Activated T-helper 9 cell treated with anti-CD3 and anti-CD28 coated beads, Interleukin-2, amount 50 U/mL, for 16 hours (primary cell): ENCODE measurements at regions not wholly inside any gene's neighbourhood (a gene's known extent, or its start where the extent isn't known, plus 50 kb on each side); places are given as distances from the start of the nearest gene placed in this dataset.

Source experiments
- DNase-seq: peaks from one replicate; pipeline ENCODE4 v3.0.0-alpha.2; 2020; ENCODE audit warnings: low read depth

DNA sequence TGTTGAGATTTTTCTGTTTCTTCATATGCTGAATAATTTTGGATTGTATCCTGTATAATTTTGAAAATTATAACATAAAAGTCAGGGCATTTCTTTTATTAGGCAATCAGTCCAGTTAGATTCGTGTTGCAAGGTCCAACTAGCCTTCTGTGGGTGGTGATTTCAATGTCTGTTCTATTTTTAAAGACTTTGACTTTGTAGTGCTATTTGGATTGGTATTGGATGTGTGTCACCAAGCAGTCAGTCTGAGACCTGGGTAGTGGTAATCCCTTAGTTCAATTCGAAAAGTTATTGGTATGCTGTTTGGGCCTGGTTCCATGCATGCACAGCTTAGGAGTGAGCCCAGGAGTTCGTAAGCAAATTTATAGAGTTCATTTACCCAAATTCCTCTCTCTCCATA, 82.2 kb downstream of the EPDR1 start:
- DNase-seq: no peak

DNA sequence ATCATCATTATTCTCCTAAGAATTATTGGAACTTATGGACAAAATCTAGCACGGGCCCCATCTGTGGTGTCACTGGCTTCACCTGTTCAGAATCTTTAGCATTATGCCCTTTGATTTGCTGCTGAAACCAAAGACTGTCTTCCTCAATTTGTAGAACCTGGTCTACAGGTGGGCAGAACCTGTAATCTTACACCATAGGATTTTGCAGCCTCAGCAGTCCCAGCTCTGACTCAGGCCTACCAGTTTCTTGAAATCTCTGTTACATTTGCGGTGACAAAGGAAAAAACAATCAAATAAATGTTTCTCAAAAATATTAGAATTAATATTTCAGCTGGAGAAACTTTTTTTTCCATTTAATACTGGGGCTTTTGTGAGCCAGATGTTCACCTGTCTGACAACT, 86.1 kb downstream of the EPDR1 start:
- DNase-seq: no peak

DNA sequence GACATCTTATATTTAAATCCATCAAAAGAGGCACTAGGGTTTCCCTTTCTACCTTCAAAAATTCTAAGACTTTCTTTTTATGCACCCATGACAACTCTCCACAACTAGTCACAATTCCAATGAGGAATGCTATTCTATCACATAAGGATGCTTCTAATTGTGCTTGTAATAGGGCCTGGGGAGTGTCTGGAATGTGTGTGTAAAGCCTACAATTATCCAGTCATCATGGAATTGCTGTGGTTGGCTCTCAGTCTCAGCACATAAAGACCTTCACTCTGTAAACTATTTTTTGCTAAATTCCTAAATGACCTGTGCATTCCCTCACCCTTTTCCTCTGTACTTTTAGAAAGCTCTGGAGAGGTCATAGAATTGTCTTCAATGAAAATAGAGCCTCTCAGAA, 86.7 kb downstream of the EPDR1 start:
- no peak for DNase-seq

DNA sequence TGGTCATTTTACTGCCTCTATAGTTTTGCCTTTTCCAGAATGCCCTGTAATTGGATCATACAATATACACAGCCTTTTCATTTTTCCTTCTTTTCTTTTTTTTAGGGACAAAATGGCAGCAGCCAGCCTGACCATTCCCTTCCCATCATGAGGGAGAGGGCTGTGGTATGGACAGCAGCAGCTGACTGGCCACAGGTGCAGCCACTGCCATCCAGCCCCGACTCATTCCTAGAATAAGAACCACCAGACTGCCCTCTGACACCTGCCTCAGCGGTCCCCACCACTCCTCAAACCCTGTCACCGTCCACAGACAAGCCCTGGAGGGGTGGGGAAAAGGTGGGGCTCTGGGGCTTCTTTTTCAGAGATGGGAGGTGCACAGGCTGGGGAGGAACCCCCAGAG, 92.8 kb downstream of the EPDR1 start:
- no peak for DNase-seq

DNA sequence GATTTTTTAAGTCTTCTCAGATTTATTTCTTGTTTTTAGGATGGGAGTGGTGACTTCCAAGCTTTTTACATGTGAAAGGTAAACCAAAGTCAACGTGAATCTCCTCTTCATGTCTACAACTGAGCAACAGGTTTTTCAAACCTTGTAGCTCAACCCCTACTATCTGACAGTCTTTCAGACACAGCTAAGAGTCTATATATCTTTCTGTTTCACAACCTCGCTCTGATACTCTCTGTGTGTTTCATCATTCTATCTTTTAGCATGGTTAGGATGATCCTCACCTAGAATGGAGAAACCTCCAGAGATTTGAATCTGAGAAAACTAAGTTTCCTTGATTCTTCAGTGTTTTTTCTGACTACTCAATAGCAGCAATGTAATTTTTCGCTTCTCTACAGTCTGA, 96.1 kb downstream of the EPDR1 start:
- no peak for DNase-seq

DNA sequence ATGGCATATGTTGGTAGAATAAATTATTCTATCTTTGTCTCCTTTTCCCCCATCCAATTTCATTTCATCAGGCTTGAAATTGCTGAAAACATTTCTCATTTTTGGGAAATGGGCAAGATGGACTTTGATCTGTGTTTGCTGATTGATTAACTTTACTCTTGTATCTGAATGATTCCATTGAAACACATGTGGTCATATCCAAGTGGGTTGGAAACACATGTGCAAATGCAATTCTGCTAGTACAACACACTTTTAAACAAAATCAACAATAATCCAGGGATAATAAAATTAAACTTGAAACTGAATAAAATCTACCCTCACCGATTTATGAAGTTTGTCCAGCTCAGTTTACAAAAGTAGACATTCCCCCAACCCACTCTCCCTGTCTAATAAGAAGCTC, 96.9 kb downstream of the EPDR1 start:
- DNase-seq: no peak

DNA sequence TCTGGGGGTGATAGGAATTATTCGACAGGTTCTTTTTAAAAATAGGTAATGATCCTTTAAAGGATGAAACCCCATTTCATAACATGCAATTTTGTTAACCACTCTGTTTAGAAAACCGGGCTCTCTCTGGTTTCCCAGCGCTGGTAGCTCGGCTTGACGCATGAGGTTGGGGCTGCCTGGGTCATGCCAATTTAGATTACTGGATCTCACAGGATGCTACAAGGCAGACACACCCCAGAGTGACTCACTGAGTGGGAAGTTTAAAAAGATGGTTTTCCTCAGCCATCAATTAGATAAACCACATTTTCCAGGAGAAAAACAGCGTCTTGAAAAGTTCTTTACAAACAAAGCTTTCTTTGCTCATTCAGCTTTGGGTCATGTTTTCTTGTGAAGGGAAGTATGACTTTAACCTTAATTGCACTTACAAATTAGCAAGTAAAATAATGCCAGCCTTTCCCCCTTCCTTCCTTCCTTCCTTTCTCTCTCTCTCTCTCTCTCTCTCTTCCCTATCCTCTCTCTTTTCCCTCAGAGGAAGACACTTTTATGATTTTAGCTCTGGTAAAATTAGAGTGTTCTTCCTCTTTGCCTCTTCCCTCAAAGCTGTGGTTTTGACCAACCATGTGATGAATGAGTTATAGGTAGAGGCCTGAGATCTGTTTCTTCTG, 99.8 kb downstream of the EPDR1 start:
- DNase-seq: no peak

DNA sequence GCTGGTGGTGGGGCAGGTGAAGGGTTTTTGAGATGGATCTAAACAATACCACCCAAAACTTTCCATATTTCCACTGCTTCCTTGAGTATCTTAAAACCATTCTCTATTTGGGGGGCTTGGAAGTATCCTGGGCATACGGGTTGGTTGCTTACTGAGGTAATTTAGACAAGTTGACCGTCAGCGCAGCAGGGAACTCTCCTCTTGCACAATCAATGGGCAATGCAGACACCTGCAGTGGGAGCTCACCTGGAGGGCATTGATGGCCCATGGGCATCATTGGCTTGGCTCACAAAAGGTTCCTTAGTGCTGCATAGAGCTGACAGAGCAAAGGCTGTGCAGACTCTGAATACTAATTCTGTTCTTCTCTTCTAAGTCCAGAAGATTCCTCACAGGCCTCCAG, 101.5 kb downstream of the EPDR1 start:
- no peak for DNase-seq

DNA sequence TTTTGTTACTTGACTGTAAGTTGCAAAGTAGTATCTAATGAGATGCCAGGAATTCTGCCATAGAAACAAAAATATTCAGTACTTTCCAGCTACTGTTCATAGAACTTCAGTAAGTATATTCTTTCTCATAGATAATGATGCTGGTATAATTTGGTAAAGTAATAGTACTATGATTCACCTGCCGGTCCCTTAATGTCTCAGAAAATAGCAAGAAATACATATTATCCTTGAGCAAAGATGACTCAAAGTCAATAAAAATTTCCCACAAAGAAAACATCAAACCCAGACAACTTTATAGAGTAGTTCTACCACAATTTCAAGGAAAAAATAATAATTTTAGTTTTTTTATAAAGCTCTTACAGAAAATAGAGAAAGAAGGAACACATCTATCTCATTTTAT, 105.4 kb downstream of the EPDR1 start:
- DNase-seq: no peak

DNA sequence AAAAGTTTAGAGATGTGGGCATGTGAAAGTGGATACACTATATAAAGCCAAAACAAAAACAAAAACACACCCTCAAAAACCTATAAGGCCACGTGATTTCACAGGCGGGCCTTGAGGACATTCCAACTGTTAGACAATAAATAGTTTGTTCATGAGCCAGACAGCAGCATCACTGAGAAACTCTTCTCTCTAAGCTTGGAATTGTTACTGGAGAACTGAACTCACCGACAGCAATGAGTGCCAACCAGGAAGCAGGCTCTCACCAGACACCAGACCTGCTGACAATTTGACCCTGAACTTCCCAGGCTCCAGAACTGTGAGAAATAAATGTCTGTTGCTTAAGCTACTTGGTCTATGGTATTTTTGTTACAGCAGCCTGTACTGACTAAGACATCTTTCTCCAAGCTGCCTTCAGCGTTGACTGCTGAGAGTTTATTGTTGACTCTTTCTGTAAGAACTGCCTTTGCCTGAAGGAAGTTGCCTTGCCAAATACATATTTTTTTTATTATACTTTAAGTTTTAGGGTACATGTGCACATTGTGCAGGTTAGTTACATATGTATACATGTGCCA, 107.5 kb downstream of the EPDR1 start:
- no peak for DNase-seq

DNA sequence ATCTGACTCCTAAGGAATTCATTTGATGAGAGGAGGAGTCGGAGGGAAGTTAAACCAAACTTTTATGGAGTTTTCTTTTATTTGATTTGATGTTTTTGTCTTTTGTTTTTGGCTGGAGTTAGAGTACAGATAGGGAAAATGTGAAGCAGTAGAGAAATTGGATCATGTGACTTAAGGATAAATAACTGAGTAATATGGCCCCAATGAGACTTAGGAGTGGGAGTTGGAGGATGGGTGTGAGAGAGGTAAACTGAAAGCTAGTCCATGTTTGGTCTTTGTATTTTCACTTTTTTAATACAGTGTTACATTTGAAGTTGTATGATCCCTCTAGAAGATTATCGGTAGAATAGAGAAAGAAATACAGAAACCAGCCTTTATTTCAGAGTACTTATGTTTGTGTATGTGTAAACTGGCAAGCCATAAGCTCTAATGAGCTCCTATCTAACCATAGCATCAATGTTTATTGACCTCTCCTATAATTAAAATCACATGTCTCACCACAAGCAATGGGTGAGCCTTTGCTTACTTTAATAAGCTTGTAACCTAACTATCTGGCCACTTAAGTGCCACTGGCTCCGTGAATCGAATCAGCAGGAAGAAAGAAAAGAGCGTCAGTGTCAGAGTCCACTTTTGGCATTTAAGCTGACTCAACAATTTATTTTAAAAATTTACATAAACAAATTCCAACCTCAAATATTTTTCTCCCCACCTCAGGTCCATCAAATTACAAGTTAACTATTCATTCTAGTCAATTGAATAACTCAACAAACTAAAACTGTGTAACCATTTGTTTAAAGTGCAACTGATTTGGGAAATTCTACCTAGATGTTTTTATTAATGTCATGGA, 113.8 kb downstream of the EPDR1 start:
- DNase-seq: no peak

DNA sequence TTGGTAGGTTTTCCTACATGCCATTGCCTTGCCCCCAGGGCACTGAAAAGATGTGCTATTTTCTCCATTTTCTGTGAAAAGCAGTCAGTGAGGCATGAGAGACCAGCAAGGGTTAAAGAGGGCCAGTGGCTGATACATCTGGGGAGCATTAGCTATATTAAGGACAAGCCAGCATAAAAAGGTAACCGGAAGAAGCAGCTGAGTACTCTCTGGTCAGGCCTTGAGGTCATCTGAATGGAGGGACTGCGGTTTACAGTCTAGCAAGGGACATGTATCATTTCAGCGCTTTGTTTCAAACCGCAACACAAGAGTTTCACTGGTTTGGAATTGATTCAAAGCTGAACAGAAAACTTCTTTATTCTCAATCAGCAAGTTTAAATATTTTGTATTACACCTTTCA, 120.4 kb downstream of the EPDR1 start:
- no peak for DNase-seq

DNA sequence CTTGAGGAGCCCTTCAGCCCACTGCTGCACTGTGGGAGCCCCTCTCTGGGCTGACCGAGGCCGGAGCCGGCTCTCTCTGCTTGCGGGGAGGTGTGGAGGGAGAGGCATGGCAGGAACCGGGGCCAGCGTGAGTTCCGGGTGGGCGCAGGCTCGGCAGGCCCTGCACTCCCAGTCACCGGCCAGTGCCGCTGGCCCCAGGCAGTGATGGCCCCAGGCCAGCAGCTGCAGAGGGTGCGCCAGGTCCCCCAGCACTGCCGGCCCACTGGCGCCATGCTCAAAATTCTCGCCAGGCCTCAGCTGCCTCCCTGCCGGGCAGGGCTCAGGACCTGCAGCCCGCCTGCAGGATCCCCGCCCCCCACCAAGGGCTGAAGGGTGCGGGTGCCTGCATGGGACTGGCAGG, 128.4 kb upstream of the STARD3NL start:
- DNase-seq: no peak

DNA sequence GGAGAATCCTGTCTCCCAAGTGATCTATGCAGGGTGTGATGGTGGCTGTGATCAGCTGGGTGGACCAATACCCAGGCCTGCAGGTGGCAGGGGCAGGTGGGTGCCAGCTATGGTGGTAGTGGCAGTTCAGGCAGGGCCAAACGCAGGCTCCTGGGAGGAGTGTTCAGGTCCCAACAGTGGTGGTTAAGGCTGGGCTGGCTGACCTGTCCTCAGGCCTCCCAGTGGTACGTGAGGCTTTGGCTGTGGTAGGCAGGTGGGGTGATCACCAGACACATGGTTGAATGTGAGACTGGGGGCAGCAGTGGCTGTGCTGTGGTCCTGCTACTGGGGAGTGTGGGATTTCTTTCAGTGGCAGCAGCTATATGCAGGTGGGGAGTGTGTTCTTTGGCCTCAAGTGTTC, 126.7 kb upstream of the STARD3NL start:
- DNase-seq: no peak

DNA sequence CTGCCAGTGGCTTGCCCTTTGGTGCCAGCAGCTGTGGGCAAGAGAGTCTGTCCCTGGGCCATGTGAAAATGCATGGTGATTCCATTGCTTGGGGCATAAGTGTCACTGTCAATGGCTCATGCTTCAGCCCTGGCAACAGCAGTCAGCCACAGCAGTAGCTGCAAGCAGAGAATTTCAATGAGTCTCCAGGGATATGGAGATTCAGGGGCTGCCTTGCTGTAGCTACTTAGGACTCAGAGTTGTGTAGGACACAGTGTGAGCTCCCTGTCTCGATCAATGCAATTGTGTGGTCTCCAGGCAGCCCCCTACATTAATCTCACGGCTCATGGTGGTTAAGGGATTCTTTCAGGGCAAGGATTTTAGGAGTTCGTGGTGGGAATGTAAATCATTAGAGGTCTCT, 126.3 kb upstream of the STARD3NL start:
- no peak for DNase-seq

DNA sequence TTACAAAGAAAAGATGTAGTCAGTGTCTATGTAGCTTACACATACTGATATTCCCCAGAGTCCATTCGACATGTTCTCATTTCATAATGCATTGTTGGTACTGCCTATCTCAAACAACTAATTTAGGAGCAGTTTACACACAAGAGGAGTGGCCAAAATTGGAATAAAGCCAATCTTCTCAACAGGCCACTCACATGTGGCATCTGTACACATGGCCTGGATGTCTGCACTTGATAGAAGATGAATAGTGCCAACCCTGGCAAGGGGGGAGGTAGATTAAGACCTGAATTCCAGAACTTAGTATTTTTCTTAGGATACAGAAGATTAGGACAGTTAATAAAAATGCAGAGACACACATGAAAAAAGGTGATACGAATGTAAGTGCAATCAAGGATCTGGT, 125.3 kb upstream of the STARD3NL start:
- no peak for DNase-seq

DNA sequence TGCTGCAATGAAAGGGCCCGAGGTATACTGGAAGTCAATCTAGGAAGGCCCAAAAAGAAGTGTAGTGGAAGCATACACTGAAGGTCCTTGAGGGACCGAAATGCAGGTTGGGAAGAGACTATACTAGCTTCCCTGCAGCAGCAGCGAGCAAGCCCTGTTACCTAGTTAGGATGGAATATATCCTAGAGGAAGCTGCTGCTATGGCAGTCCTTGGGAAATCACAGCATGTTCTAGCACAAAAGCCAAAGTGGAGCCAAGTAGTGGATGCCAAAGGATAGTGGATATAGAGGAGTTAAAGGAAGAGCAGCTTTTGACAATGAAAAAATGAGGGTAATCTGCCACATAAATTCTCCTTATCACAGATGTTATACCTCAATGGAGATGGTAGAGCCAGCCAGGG, 123.8 kb upstream of the STARD3NL start:
- DNase-seq: no peak

DNA sequence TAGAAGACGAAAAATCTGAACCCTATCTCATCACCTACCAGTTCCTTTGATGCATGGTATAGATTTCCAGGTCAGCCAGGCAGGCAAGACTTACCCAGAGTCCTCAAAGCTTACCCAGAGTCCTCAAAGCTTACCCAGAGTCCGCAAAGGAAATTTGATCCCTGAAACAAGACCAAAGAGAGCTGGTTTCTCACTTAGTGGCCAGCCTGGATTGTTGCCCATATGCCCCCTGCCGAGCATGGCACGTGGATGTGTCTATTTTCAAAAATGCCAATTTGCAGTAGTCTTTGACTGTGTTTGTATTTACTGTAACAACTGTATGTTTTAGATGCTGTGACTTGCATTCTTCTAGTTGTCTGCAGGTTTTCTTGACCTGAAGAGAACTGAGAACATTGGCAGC, 120.2 kb upstream of the STARD3NL start:
- no peak for DNase-seq

DNA sequence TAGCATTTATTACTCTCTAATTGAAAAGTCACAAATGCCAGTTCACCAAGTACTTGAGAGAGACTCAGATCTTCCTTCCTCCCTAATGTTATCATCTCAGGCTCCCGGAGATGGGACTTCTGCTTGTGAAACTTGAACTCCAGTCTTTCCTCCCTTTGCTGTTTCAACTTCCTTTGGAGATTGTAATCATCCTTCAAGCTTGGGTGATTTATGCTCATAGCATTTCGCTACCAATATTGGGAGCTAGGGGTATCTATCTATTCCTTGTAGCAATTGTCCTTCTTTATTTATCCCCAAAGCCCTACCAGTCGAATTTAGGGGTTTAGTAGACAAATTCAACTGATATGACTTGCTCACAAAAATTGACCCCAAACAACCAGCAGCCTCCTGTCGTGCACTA, 117.9 kb upstream of the STARD3NL start:
- DNase-seq: no peak

DNA sequence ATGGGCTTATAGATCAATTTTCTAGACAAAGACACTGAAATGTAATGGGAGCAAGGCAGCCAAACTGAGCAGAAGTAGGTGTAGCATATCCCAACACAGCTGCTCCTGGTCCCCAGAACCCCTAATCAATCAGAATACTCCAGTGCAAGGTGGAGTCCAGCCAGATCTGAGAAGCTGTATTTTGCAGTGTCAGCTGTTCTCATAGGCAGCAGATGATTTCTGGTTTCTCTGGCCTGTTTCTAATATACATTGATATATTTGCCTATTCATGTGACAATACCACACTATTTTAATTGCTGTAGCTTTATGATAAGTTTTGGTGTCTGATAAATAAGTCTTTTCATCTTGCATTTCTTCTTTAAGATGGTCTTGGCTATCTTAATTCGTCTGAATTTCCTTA, 117.4 kb upstream of the STARD3NL start:
- DNase-seq: no peak

DNA sequence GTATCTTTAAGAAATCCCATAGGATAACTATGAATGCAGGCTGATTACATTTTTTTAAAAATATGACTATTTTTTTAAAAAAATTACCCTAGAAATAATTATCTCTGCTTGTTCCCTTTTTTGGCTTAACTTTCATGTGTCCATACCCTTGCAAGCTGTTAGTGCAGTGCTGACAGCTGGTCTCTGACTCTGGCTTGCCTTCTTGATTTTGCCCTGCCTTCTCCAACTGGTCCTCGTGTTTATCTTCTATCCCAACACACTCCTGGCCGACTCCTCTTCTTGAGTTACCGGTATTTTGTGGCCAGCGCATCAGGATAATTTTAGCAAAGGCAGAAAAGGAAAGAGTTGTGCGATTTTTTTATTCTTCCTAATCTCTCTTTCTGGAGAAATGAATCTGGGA, 111.7 kb upstream of the STARD3NL start:
- DNase-seq: no peak

DNA sequence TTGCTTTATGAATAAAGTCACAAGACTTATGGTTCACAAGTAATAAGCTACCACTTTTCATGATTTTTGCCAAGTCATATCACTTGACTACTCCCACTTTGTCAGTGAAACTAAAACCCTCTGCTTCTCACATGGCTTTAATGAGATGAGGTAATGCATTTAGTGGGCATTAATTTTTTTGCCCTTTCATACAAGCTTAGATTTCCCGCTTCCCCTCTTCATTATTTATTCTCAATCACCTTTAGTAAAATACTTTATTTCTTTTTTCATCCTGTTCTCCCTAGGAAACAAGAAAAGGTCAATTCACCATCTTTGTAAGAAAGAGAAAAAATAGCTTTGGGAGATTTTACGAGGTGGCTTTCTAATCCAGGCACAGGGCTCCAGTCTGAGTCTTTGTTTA, 109.6 kb upstream of the STARD3NL start:
- DNase-seq: no peak

DNA sequence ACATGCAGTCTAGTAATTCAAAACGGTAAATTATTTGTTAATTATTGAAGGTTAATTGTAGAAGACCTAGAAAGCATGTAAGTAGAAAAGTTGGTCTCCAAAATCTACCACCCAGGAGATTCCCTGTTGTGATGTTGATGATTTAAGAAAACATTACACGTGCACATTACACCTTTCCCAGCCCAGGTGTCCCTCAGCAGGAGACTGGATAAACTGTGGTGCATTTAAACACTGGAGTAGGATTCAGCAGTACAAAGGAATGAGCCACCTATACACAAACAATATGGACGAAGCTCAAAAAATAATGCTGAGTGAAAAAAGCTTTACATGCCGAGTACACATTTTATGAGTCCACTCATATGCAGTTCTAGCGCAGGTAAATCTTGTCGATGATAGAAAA, 109.0 kb upstream of the STARD3NL start:
- DNase-seq: no peak

DNA sequence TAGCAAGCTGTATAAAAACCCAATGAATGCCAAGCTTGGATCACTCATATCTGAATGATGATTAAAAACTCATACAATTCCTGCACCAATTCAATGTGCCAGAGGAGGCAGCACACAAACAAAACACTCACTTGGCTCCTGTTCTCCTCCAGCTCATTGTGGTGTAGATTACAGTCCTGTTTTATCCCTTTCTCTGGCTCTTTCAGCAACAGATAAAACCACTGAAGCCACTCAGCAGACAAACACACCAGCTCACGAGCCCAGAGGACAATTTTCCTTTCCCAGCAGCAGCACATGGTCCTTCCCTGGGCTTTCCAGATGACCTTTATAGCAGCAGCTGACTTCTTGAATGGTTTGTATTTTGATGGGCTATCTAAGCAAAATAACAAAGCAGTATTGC, 107.3 kb upstream of the STARD3NL start:
- DNase-seq: no peak
